ENCODE measurements at regions not wholly inside any gene's neighbourhood (a gene's known extent, or its start where the extent isn't known, plus 50 kb on each side); places are given as distances from the start of the nearest gene placed in this dataset.

DNA sequence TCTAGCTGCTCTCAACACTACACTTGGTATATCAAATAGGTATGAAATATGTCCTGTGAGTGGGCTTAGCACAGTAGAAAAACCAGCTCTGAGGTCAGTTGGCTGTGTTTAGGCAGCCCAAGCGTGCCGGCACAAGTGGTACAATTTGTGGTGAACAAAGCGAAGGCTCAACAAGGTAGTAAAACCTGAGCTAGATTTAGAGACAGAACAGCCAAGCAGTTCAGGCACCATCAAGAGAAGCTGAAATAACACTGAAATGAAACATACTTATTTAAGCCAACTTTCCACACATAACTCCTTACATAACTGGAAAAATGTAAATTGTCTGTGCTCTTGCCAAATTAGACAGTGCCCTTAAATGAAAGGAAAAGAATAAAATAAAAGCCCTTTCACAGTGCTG lies 596.8 kb upstream of the FBXO33 start:
- no peaks in the 10 kb centered on the region for H3F3A ChIP-seq (replicated peaks; ENCODE audit: low read depth)
- Mint-ChIP-seq H3K27ac (no peak overlapping the region), H3K9me3 (no peaks in the 10 kb centered on the region), H3K36me3 (ENCODE audit: low read depth) (no peaks in the 10 kb centered on the region), H3K4me3 (no peak overlapping the region), H3K27me3 (ENCODE audit: insufficient read depth, low read depth, poor library complexity) (no peaks in the 10 kb centered on the region), H3K4me1 (no peaks in the 10 kb centered on the region)
- H3K9me2 ChIP-seq (ENCODE audit: insufficient read depth), result no peaks in the 10 kb centered on the region
- no peaks in the 10 kb centered on the region for H3K27me3 ChIP-seq (ENCODE audit: insufficient read depth)
- H3K79me2 ChIP-seq (replicated peaks; ENCODE audit: insufficient read depth), result no peaks in the 10 kb centered on the region
- H3K27ac ChIP-seq (ENCODE audit: low read depth), result no peak overlapping the region
- no peak overlapping the region for H3K4me2 ChIP-seq
- no peaks in the 10 kb centered on the region for H3K4me1 ChIP-seq (ENCODE audit: insufficient read depth)
- DNase-seq (ENCODE audit: low spot score) (no peak), ATAC-seq (no peak)
- TF ChIP-seq EZH2 (IDR thresholded peaks at IDR 0.05; ENCODE audit: low read depth, unreplicated experiment) (no peak), ZNF114 (CRISPR knock-in tag; IDR thresholded peaks at IDR 0.05) (no peak), POLR2AphosphoS5 (IDR thresholded peaks at IDR 0.05; ENCODE audit: low read depth) (no peak)
- TF ChIP-seq, protein P1, sequence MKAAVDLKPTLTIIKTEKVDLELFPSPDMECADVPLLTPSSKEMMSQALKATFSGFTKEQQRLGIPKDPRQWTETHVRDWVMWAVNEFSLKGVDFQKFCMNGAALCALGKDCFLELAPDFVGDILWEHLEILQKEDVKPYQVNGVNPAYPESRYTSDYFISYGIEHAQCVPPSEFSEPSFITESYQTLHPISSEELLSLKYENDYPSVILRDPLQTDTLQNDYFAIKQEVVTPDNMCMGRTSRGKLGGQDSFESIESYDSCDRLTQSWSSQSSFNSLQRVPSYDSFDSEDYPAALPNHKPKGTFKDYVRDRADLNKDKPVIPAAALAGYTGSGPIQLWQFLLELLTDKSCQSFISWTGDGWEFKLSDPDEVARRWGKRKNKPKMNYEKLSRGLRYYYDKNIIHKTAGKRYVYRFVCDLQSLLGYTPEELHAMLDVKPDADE (IDR thresholded peaks at IDR 0.05), result no peak
- TF ChIP-seq, protein P2, sequence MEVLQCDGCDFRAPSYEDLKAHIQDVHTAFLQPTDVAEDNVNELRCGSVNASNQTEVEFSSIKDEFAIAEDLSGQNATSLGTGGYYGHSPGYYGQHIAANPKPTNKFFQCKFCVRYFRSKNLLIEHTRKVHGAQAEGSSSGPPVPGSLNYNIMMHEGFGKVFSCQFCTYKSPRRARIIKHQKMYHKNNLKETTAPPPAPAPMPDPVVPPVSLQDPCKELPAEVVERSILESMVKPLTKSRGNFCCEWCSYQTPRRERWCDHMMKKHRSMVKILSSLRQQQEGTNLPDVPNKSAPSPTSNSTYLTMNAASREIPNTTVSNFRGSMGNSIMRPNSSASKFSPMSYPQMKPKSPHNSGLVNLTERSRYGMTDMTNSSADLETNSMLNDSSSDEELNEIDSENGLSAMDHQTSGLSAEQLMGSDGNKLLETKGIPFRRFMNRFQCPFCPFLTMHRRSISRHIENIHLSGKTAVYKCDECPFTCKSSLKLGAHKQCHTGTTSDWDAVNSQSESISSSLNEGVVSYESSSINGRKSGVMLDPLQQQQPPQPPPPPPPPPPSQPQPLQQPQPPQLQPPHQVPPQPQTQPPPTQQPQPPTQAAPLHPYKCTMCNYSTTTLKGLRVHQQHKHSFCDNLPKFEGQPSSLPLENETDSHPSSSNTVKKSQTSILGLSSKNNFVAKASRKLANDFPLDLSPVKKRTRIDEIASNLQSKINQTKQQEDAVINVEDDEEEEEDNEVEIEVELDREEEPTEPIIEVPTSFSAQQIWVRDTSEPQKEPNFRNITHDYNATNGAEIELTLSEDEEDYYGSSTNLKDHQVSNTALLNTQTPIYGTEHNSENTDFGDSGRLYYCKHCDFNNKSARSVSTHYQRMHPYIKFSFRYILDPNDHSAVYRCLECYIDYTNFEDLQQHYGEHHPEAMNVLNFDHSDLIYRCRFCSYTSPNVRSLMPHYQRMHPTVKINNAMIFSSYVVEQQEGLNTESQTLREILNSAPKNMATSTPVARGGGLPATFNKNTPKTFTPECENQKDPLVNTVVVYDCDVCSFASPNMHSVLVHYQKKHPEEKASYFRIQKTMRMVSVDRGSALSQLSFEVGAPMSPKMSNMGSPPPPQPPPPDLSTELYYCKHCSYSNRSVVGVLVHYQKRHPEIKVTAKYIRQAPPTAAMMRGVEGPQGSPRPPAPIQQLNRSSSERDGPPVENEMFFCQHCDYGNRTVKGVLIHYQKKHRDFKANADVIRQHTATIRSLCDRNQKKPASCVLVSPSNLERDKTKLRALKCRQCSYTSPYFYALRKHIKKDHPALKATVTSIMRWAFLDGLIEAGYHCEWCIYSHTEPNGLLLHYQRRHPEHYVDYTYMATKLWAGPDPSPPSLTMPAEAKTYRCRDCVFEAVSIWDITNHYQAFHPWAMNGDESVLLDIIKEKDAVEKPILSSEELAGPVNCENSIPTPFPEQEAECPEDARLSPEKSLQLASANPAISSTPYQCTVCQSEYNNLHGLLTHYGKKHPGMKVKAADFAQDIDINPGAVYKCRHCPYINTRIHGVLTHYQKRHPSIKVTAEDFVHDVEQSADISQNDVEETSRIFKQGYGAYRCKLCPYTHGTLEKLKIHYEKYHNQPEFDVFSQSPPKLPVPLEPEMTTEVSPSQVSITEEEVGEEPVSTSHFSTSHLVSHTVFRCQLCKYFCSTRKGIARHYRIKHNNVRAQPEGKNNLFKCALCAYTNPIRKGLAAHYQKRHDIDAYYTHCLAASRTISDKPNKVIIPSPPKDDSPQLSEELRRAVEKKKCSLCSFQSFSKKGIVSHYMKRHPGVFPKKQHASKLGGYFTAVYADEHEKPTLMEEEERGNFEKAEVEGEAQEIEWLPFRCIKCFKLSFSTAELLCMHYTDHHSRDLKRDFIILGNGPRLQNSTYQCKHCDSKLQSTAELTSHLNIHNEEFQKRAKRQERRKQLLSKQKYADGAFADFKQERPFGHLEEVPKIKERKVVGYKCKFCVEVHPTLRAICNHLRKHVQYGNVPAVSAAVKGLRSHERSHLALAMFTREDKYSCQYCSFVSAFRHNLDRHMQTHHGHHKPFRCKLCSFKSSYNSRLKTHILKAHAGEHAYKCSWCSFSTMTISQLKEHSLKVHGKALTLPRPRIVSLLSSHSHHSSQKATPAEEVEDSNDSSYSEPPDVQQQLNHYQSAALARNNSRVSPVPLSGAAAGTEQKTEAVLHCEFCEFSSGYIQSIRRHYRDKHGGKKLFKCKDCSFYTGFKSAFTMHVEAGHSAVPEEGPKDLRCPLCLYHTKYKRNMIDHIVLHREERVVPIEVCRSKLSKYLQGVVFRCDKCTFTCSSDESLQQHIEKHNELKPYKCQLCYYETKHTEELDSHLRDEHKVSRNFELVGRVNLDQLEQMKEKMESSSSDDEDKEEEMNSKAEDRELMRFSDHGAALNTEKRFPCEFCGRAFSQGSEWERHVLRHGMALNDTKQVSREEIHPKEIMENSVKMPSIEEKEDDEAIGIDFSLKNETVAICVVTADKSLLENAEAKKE (CRISPR knock-in tag; IDR thresholded peaks at IDR 0.05), result no peak
- no peak overlapping the region for H3K4me3 ChIP-seq
- H2AFZ ChIP-seq, result 0 out of 2 replicates have a peak overlapping the region, but pooled peaks have one; percentile 9
- no peaks in the 10 kb centered on the region for H3K36me3 ChIP-seq (ENCODE audit: insufficient read depth)
- no peaks in the 10 kb centered on the region for H4K20me1 ChIP-seq (replicated peaks; ENCODE audit: insufficient read depth)

DNA sequence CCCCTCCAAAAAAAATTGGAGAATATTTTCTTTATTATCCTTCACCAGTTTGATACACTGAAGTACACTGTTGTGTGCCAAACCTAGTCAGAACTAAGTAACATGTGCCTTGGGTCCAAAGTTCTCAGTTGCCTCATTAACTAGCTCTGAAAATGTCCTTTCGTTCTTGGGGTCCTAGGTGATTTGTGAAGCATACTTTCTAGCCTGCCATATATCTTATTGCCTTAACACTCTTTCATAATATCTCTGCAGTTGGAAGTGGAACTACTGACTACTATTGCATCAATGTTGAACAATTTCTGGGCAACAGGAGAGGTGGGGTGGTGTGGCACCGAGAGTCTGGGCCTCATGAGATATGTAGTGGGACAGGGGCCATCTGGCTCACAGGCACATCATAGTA lies 592.9 kb upstream of the FBXO33 start:
- Mint-ChIP-seq H3K4me1 (no peaks in the 10 kb centered on the region), H3K27ac (no peak overlapping the region), H3K36me3 (ENCODE audit: low read depth) (no peaks in the 10 kb centered on the region), H3K4me3 (no peak overlapping the region), H3K27me3 (ENCODE audit: insufficient read depth, low read depth, poor library complexity) (no peaks in the 10 kb centered on the region), H3K9me3 (no peaks in the 10 kb centered on the region)
- H2AFZ ChIP-seq, result no peak overlapping the region
- no peak for DNase-seq (ENCODE audit: low spot score)
- H3F3A ChIP-seq (replicated peaks; ENCODE audit: low read depth), result no peaks in the 10 kb centered on the region
- H3K79me2 ChIP-seq (replicated peaks; ENCODE audit: insufficient read depth), result no peaks in the 10 kb centered on the region
- no peak overlapping the region for H3K27ac ChIP-seq (ENCODE audit: low read depth)
- H3K4me2 ChIP-seq, result no peak overlapping the region
- no peaks in the 10 kb centered on the region for H3K27me3 ChIP-seq (ENCODE audit: insufficient read depth)
- no peak overlapping the region for H3K4me3 ChIP-seq
- H3K36me3 ChIP-seq (ENCODE audit: insufficient read depth), result no peaks in the 10 kb centered on the region
- H3K4me1 ChIP-seq (ENCODE audit: insufficient read depth), result no peaks in the 10 kb centered on the region
- no peak for ATAC-seq
- no peaks in the 10 kb centered on the region for H3K9me2 ChIP-seq (ENCODE audit: insufficient read depth)
- H4K20me1 ChIP-seq (replicated peaks; ENCODE audit: insufficient read depth), result no peaks in the 10 kb centered on the region
- TF ChIP-seq, protein P1 (IDR thresholded peaks at IDR 0.05), result no peak
- TF ChIP-seq NANOG (IDR thresholded peaks at IDR 0.05; ENCODE audit: borderline replicate concordance), result no peak
- TF ChIP-seq ZNF331 (CRISPR knock-in tag; IDR thresholded peaks at IDR 0.05; ENCODE audit: low read depth), result no peak

Data from GM23338 (cell line).